Endothelial cell of umbilical vein (primary cell): ENCODE measurements at regions not wholly inside any gene's neighbourhood (a gene's known extent, or its start where the extent isn't known, plus 50 kb on each side); places are given as distances from the start of the nearest gene placed in this dataset.

Experiments used
- BruUV-seq: library from RNA; stranded (reverse); fragments of 400-500 nt; replicated peaks from 2 replicates; lab custom pipeline; 2021; lab: Mats Ljungman, UMichigan
- CTCF ChIA-PET: fragments of 300-600, 350-600 bp; sonication (Branson Sonifier 250); formaldehyde crosslinking; loops from one replicate; lab custom pipeline; 2021; ENCODE audit warnings: antibody characterized with exemption, inconsistent platforms; lab: Charles Lee
- POLR2A ChIA-PET: fragments of 300-600, 350-600 bp; sonication (Branson Sonifier 250); formaldehyde crosslinking; loops from one replicate; lab custom pipeline; 2021; ENCODE audit warnings: antibody characterized with exemption, inconsistent platforms; lab: Charles Lee
- DNase-seq: peaks from one replicate; pipeline ENCODE4 v3.0.0-alpha.2; 2011; ENCODE audit warnings: low read depth, low spot score
- FAIRE-seq: peaks from 2 replicates; lab custom pipeline; 2011; peaks lifted over from hg19 to GRCh38; lab: Jason Lieb, UNC
- H2AFZ ChIP-seq: 2 replicates; pipeline ENCODE4 v1.6.0; 2012; ENCODE audit warnings: low read depth, low read length, control low read depth, inconsistent platforms
- H3K27ac ChIP-seq: 2 replicates; pipeline ENCODE4 v1.5.1; 2011; ENCODE audit warnings: low read depth, mild to moderate bottlenecking, control low read depth, low read length, moderate library complexity; ENCODE audit not compliant: insufficient read depth
- H3K27me3 ChIP-seq, 2 experiments: 2 replicates each; pipeline versions ENCODE4 v1.6.0 to v1.6.1; 2011; ENCODE audit warnings: low read length in 2 of 2, mixed read lengths in 1 of 2; ENCODE audit not compliant: control insufficient read depth in 2 of 2, insufficient read depth in 2 of 2
- H3K36me3 ChIP-seq, 2 experiments: 2 replicates in 1 of 2; 3 replicates in 1 of 2; pipeline ENCODE4 v1.5.1; 2011; ENCODE audit warnings: low read length in 2 of 2, mild to moderate bottlenecking in 1 of 2, moderate library complexity in 1 of 2; ENCODE audit not compliant: control insufficient read depth in 2 of 2, insufficient read depth in 2 of 2; ENCODE audit errors: extremely low read depth in 1 of 2
- H3K4me1 ChIP-seq: 3 replicates; pipeline ENCODE4 v1.5.1; 2011; ENCODE audit warnings: mild to moderate bottlenecking, low read length; ENCODE audit not compliant: control insufficient read depth, insufficient read depth; ENCODE audit errors: extremely low read depth
- H3K4me2 ChIP-seq: 2 replicates; pipeline ENCODE4 v1.6.1; 2011; ENCODE audit warnings: low read length, control low read depth, mixed read lengths; ENCODE audit not compliant: insufficient read depth
- H3K4me3 ChIP-seq, 3 experiments: fragments of 200-600 bp in 1 of 3; sonication (generic), shearing (Covaris generic) in 1 of 3; replicated peaks in 1 of 3; 2 replicates each; pipeline ENCODE4 v1.5.1; 2011 to 2016; ENCODE audit warnings: control low read depth in 3 of 3, low read length in 3 of 3, mild to moderate bottlenecking in 2 of 3, inconsistent platforms in 1 of 3, low read depth in 1 of 3, moderate library complexity in 1 of 3; ENCODE audit not compliant: insufficient read depth in 1 of 3
- H3K79me2 ChIP-seq: 2 replicates; pipeline ENCODE4 v1.6.0; 2012; ENCODE audit warnings: low read length, inconsistent platforms; ENCODE audit not compliant: control insufficient read depth, insufficient read depth
- H3K9ac ChIP-seq: replicated peaks from 2 replicates; pipeline ENCODE3; 2011; ENCODE audit warnings: low read length, control low read depth; ENCODE audit not compliant: insufficient read depth; ENCODE audit errors: extremely low read depth
- H3K9me1 ChIP-seq: replicated peaks from 3 replicates; pipeline ENCODE4 v1.6.0; 2011; ENCODE audit warnings: mild to moderate bottlenecking, low read length; ENCODE audit not compliant: control insufficient read depth, insufficient read depth; ENCODE audit errors: extremely low read depth
- H3K9me3 ChIP-seq: replicated peaks from 2 replicates; pipeline ENCODE4 v1.5.1; 2012; ENCODE audit warnings: low read length, inconsistent platforms; ENCODE audit not compliant: control insufficient read depth, insufficient read depth
- H4K20me1 ChIP-seq: replicated peaks from 2 replicates; pipeline ENCODE3; 2011; ENCODE audit warnings: mild to moderate bottlenecking, low read length; ENCODE audit not compliant: control insufficient read depth, insufficient read depth; ENCODE audit errors: extremely low read depth
- POLR2A ChIP-seq: IDR thresholded peaks from 2 replicates; pipeline ENCODE4 v1.6.1; 2012; ENCODE audit warnings: low read depth, mild to moderate bottlenecking, control low read depth, low read length
- dilution Hi-C: fragments of 300-500 bp; cut with MboI; formaldehyde crosslinking; loops from one replicate; pipeline ENCODE4 v1.15.0; 2019; ENCODE audit warnings: low sequenced_read_pairs; ENCODE audit not compliant: extremely low pct_ligation_motif_present
- intact Hi-C: fragments of 100-400 bp; cut with micrococcal nuclease; formaldehyde crosslinking; loops from one replicate; pipeline ENCODE4 v1.10.0; 2022

GRCh38 chr4:93891244-93891643 is 62.7 kb downstream of the ATOH1 start:
- DNase-seq = no peak
- H3K4me2 ChIP-seq = no peak overlapping the region
- H3K9me3 ChIP-seq = no peaks in the 10 kb centered on the region
- intact Hi-C loops = no loop called here
- no peak for TF ChIP-seq POLR2A
- POLR2A ChIA-PET = no interaction called here
- H3K4me1 ChIP-seq = no peaks in the 10 kb centered on the region
- H3K9me1 ChIP-seq = no peaks in the 10 kb centered on the region
- H3K4me3 ChIP-seq = no peak overlapping the region
- no peak overlapping the region for H3K9ac ChIP-seq
- H3K27me3 ChIP-seq = no peaks in the 10 kb centered on the region
- H4K20me1 ChIP-seq = no peaks in the 10 kb centered on the region
- H3K27ac ChIP-seq = no peak overlapping the region
- no peak overlapping the region for H2AFZ ChIP-seq
- no TSS peak for BruUV-seq
- no peaks in the 10 kb centered on the region for H3K36me3 ChIP-seq
- FAIRE-seq = no peak
- CTCF ChIA-PET = no interaction called here
- dilution Hi-C loops = no loop called here
- no peaks in the 10 kb centered on the region for H3K79me2 ChIP-seq

- no TSS peak for BruUV-seq
- H3K9ac ChIP-seq = no peak overlapping the region
- no peak overlapping the region for H3K27ac ChIP-seq
- no peaks in the 10 kb centered on the region for H3K4me1 ChIP-seq
- no peak for TF ChIP-seq POLR2A
- CTCF ChIA-PET = no interaction called here
- intact Hi-C loops = loop anchor here (5.0 kb wide), 1 partner anchor 103 kb away; no protein-coding TSS in a partner anchor
- H4K20me1 ChIP-seq = no peaks in the 10 kb centered on the region
- no peak overlapping the region for H3K4me3 ChIP-seq
- FAIRE-seq = no peak
- no peak overlapping the region for H2AFZ ChIP-seq
- dilution Hi-C loops = no loop called here
- POLR2A ChIA-PET = no interaction called here
- no peak overlapping the region for H3K4me2 ChIP-seq
- H3K79me2 ChIP-seq = no peaks in the 10 kb centered on the region
- H3K9me3 ChIP-seq = no peaks in the 10 kb centered on the region
- no peaks in the 10 kb centered on the region for H3K27me3 ChIP-seq
- no peaks in the 10 kb centered on the region for H3K9me1 ChIP-seq
- no peak for DNase-seq
- H3K36me3 ChIP-seq = no peaks in the 10 kb centered on the region
Measured at GRCh38 chr4:93894995-93895394, 66.4 kb downstream of the ATOH1 start.
